H9 (cell line): ENCODE measurements at regions not wholly inside any gene's neighbourhood (a gene's known extent, or its start where the extent isn't known, plus 50 kb on each side); places are given as distances from the start of the nearest gene placed in this dataset.

Experiments used
- DNase-seq: peaks from one replicate; pipeline ENCODE4 v3.0.0-alpha.2; 2017
- H2AFZ ChIP-seq: one replicate; pipeline ENCODE4 v1.6.1; 2013; ENCODE audit warnings: mild to moderate bottlenecking, low read length, control low read depth, moderate library complexity
- H2AK5ac ChIP-seq: 2 replicates; pipeline ENCODE4 v1.6.1; 2013; ENCODE audit warnings: low read length, control low read depth, mixed read lengths; ENCODE audit not compliant: insufficient read length
- H2BK120ac ChIP-seq: one replicate; pipeline ENCODE4 v1.6.1; 2013; ENCODE audit warnings: low read depth, mild to moderate bottlenecking, low read length, control low read depth, inconsistent platforms; ENCODE audit not compliant: poor library complexity, severe bottlenecking
- H2BK12ac ChIP-seq: 2 replicates; pipeline ENCODE4 v1.6.1; 2013; ENCODE audit warnings: low read length, control low read depth, mixed read lengths, low read depth; ENCODE audit not compliant: insufficient read length
- H2BK15ac ChIP-seq: 2 replicates; pipeline ENCODE4 v1.6.1; 2013; ENCODE audit warnings: low read depth, low read length, control low read depth
- H2BK20ac ChIP-seq: one replicate; pipeline ENCODE4 v1.6.1; 2013; ENCODE audit warnings: low read depth, mild to moderate bottlenecking, low read length, control low read depth, inconsistent platforms; ENCODE audit not compliant: poor library complexity, severe bottlenecking
- H2BK5ac ChIP-seq: 2 replicates; pipeline ENCODE4 v1.6.1; 2013; ENCODE audit warnings: low read length, control low read depth, mixed read lengths; ENCODE audit not compliant: insufficient read length
- H3K14ac ChIP-seq: 2 replicates; pipeline ENCODE4 v1.6.1; 2013; ENCODE audit warnings: low read length, control low read depth; ENCODE audit not compliant: insufficient read depth
- H3K18ac ChIP-seq: 2 replicates; pipeline ENCODE4 v1.6.1; 2013; ENCODE audit warnings: low read depth, mild to moderate bottlenecking, mixed read lengths, low read length, control low read depth; ENCODE audit not compliant: insufficient read length
- H3K23ac ChIP-seq: 2 replicates; pipeline ENCODE4 v1.6.1; 2013; ENCODE audit warnings: low read length, control low read depth, mixed read lengths, low read depth; ENCODE audit not compliant: insufficient read length
- H3K23me2 ChIP-seq: 2 replicates; pipeline ENCODE4 v1.6.1; 2013; ENCODE audit warnings: low read depth, mild to moderate bottlenecking, mixed read lengths, low read length, control low read depth; ENCODE audit not compliant: insufficient read length, poor library complexity, severe bottlenecking
- H3K27ac ChIP-seq: 2 replicates; pipeline ENCODE4 v1.5.1; 2013; ENCODE audit warnings: low read length, control low read depth, mixed read lengths, low read depth; ENCODE audit not compliant: insufficient read length
- H3K27me3 ChIP-seq: 2 replicates; pipeline ENCODE4 v1.6.1; 2013; ENCODE audit warnings: low read length, control low read depth, inconsistent platforms; ENCODE audit not compliant: insufficient read depth
- H3K4ac ChIP-seq: 2 replicates; pipeline ENCODE4 v1.6.1; 2013; ENCODE audit warnings: low read depth, mild to moderate bottlenecking, control low read depth, inconsistent platforms, low read length, moderate library complexity
- H3K4me1 ChIP-seq: 2 replicates; pipeline ENCODE4 v1.6.1; 2013; ENCODE audit warnings: low read length, control low read depth, inconsistent platforms; ENCODE audit not compliant: insufficient read depth
- H3K4me2 ChIP-seq: 2 replicates; pipeline ENCODE4 v1.6.1; 2013; ENCODE audit warnings: low read length, control low read depth, mixed read lengths; ENCODE audit not compliant: insufficient read length, insufficient read depth
- H3K56ac ChIP-seq: 2 replicates; pipeline ENCODE4 v1.6.1; 2013; ENCODE audit warnings: low read depth, mild to moderate bottlenecking, mixed read lengths, low read length, control low read depth; ENCODE audit not compliant: insufficient read length
- H3K79me1 ChIP-seq: 2 replicates; pipeline ENCODE4 v1.6.1; 2013; ENCODE audit warnings: low read depth, mild to moderate bottlenecking, moderate library complexity, low read length, control low read depth, inconsistent platforms; ENCODE audit not compliant: insufficient read depth, poor library complexity, severe bottlenecking
- H3K79me2 ChIP-seq: 2 replicates; pipeline ENCODE4 v1.6.1; 2013; ENCODE audit warnings: low read length, control low read depth, inconsistent platforms; ENCODE audit not compliant: insufficient read depth
- H3K9ac ChIP-seq: 2 replicates; pipeline ENCODE4 v1.6.1; 2013; ENCODE audit warnings: low read length, control low read depth, mixed read lengths; ENCODE audit not compliant: insufficient read length; ENCODE audit errors: extremely low read depth
- H3K9me3 ChIP-seq: one replicate; pipeline ENCODE4 v1.6.1; 2013; ENCODE audit warnings: low read depth, low read length, inconsistent platforms; ENCODE audit not compliant: control insufficient read depth
- H3T11ph ChIP-seq: one replicate; pipeline ENCODE4 v1.6.1; 2013; ENCODE audit warnings: mild to moderate bottlenecking, low read length, control low read depth, inconsistent platforms
- H4K20me1 ChIP-seq: one replicate; pipeline ENCODE4 v1.6.1; 2013; ENCODE audit not compliant: control insufficient read depth, insufficient read length, insufficient read depth
- H4K5ac ChIP-seq: 2 replicates; pipeline ENCODE4 v1.6.1; 2013; ENCODE audit warnings: low read depth, mild to moderate bottlenecking, mixed read lengths, low read length, control low read depth; ENCODE audit not compliant: insufficient read length
- H4K8ac ChIP-seq: replicated peaks from 2 replicates; pipeline ENCODE4 v1.6.1; 2013; ENCODE audit warnings: low read length, control low read depth, mixed read lengths, low read depth; ENCODE audit not compliant: insufficient read length
- H4K91ac ChIP-seq: 2 replicates; pipeline ENCODE4 v1.6.1; 2013; ENCODE audit warnings: low read depth, mild to moderate bottlenecking, moderate library complexity, mixed read lengths, low read length, control low read depth; ENCODE audit not compliant: insufficient read length
- H3K27ac Mint-ChIP-seq, 3 experiments: 2 replicates in 2 of 3; 3 replicates in 1 of 3; pipeline ENCODE4 v1.8.0; 2020 to 2021; ENCODE audit warnings: mixed read lengths in 3 of 3, mild to moderate bottlenecking in 1 of 3, moderate library complexity in 1 of 3
- H3K27me3 Mint-ChIP-seq: 2 replicates; pipeline ENCODE4 v1.8.0; 2021; ENCODE audit warnings: low read depth, mild to moderate bottlenecking, moderate library complexity, mixed read lengths
- H3K36me3 Mint-ChIP-seq, 3 experiments: 2 replicates in 2 of 3; 3 replicates in 1 of 3; pipeline ENCODE4 v1.8.0; 2020 to 2021; ENCODE audit warnings: low read depth in 3 of 3, mixed read lengths in 3 of 3; ENCODE audit not compliant: insufficient read depth in 1 of 3
- H3K4me1 Mint-ChIP-seq, 2 experiments: 2 replicates each; pipeline ENCODE4 v1.8.0; 2020; ENCODE audit warnings: mixed read lengths in 2 of 2
- H3K4me3 Mint-ChIP-seq, 2 experiments: 2 replicates in 1 of 2; 3 replicates in 1 of 2; pipeline ENCODE4 v1.8.0; 2020 to 2021; ENCODE audit warnings: mild to moderate bottlenecking in 2 of 2, mixed read lengths in 2 of 2, moderate library complexity in 1 of 2
- H3K9me3 Mint-ChIP-seq, 2 experiments: 2 replicates in 1 of 2; 3 replicates in 1 of 2; pipeline ENCODE4 v1.8.0; 2020; ENCODE audit warnings: mild to moderate bottlenecking in 2 of 2, mixed read lengths in 2 of 2, moderate library complexity in 1 of 2
- whole genome bisulfite sequencing: extraction: QIAGEN DNeasy Blood & Tissue Kit; methylation state at CpG from one replicate; pipeline ENCODE4 v1.1.7; 2013; ENCODE audit warnings: missing lambda C conversion rate, low lambda C conversion rate, mixed read lengths; ENCODE audit not compliant: insufficient read length; ENCODE audit errors: extremely low coverage; 5-methylcytosine and 5-hydroxymethylcytosine counted together
- TF ChIP-seq, protein P1 (sequence below): fragments of 200-600 bp; sonication (generic); conservative IDR thresholded peaks from 3 replicates; pipeline ENCODE4 v1.8.0; 2021; ENCODE audit warnings: antibody characterized with exemption, mild to moderate bottlenecking

DNA sequence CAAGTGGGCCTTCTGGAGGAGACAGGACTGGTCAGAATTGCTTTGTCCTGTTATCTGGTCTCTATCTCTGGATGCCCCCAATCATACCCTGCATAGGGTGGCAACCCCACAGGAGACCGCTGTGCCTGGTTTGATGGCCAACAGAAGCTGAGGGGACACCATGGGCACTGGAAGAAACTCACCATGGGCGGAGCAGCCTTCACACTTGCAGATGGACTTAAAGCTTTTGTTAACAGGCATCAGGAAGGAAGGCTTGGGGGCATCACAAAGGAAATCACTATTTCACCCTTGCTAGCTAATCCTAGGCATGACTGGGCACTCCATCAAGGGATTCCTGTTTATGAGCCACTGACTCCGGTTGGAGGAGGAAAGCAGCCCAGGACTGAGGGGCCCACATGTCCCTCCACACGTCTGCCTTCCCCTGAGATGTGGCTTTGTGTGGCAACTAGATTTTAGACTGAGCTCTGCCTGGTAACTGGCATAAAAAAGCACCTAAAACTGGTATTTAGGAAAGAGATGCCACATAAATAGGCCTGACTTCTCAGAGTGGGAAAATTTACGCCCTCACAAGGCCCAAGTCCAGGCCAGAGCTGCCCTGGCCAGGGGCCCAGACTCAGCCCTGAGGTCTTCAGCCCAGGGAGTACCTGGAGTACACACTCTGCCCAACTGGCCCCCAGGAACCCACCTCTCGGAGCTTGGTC lies 57.0 kb upstream of the LYVE1 start:
- no peak overlapping the region for H2BK120ac ChIP-seq
- H2BK15ac ChIP-seq: no peak overlapping the region
- Mint-ChIP-seq H3K4me3 (no peak overlapping the region), H3K4me1 (peaks cover 3 to 6% of the 10 kb centered on the region in 2 experiments; a peak in 3 of 4 replicates), H3K27ac (no peak overlapping the region), H3K36me3 (no peaks in the 10 kb centered on the region), H3K27me3 (no peaks in the 10 kb centered on the region; the same call in none of the 2 replicates), H3K9me3 (no peaks in the 10 kb centered on the region)
- no peak overlapping the region for H2AFZ ChIP-seq
- H3K4me1 ChIP-seq: no peaks in the 10 kb centered on the region
- no peak overlapping the region for H3K56ac ChIP-seq
- no peak overlapping the region for H3T11ph ChIP-seq
- H3K9me3 ChIP-seq: no peaks in the 10 kb centered on the region
- TF ChIP-seq, protein P1, sequence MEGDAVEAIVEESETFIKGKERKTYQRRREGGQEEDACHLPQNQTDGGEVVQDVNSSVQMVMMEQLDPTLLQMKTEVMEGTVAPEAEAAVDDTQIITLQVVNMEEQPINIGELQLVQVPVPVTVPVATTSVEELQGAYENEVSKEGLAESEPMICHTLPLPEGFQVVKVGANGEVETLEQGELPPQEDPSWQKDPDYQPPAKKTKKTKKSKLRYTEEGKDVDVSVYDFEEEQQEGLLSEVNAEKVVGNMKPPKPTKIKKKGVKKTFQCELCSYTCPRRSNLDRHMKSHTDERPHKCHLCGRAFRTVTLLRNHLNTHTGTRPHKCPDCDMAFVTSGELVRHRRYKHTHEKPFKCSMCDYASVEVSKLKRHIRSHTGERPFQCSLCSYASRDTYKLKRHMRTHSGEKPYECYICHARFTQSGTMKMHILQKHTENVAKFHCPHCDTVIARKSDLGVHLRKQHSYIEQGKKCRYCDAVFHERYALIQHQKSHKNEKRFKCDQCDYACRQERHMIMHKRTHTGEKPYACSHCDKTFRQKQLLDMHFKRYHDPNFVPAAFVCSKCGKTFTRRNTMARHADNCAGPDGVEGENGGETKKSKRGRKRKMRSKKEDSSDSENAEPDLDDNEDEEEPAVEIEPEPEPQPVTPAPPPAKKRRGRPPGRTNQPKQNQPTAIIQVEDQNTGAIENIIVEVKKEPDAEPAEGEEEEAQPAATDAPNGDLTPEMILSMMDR: no peak
- H3K4ac ChIP-seq: no peak overlapping the region
- H2BK5ac ChIP-seq: no peak overlapping the region
- H4K8ac ChIP-seq: no peak overlapping the region
- no peaks in the 10 kb centered on the region for H3K23me2 ChIP-seq
- H3K27me3 ChIP-seq: no peaks in the 10 kb centered on the region
- no peak overlapping the region for H3K27ac ChIP-seq
- H3K18ac ChIP-seq: no peak overlapping the region
- no peak for DNase-seq
- H2AK5ac ChIP-seq: no peak overlapping the region
- H3K79me1 ChIP-seq: no peaks in the 10 kb centered on the region
- no CpG with 5 or more reads among the region's 6 CpGs for WGBS
- no peak overlapping the region for H3K23ac ChIP-seq
- H4K20me1 ChIP-seq: no peaks in the 10 kb centered on the region
- no peak overlapping the region for H2BK20ac ChIP-seq
- H2BK12ac ChIP-seq: no peak overlapping the region
- no peak overlapping the region for H3K9ac ChIP-seq
- no peak overlapping the region for H4K91ac ChIP-seq
- H3K4me2 ChIP-seq: no peak overlapping the region
- no peaks in the 10 kb centered on the region for H3K79me2 ChIP-seq
- H4K5ac ChIP-seq: no peak overlapping the region
- H3K14ac ChIP-seq: no peak overlapping the region
